ENCODE measurements at regions not wholly inside any gene's neighbourhood (a gene's known extent, or its start where the extent isn't known, plus 50 kb on each side); places are given as distances from the start of the nearest gene placed in this dataset.
"Not testable (repeated sequence)": the region's sequence is repeated elsewhere in the genome, so short reads cannot be mapped to it uniquely, and the experiment has no call there.

DNA sequence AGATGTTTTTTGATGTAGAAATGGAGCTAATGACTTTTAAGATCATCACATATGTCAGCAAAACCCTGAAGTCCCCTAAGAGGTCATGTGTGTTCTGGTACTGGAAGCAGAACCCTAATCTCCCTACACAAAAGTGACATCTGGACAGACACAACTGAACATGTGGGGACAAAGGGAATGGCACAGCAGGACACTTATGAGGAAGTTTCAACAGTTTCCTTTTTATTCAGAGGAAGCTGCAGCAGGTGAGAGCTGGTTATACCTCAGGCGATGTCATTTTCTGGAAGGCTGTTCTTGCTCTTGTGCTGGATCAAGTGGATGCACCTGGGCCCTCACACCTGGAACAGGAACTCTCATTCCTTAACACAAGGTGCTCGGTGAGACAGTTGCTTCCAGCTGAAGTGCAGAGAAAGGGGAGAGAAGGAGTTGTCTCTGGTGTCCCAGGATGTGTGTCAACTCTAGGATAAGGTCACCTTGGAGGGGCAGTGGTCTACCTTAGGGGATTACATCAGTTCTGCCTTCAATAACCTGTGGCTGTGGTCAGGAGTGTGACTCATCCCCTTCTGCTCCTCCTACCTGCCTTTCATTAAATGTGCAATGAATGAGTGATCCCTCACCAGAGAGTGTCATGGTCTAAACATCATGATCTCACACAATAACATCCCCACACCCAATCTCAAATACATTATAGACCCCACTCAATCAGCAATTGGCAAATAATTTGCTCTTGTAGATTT, 463.4 kb downstream of the TMEM121 start:
- peak; percentile 66 for DNase-seq

DNA sequence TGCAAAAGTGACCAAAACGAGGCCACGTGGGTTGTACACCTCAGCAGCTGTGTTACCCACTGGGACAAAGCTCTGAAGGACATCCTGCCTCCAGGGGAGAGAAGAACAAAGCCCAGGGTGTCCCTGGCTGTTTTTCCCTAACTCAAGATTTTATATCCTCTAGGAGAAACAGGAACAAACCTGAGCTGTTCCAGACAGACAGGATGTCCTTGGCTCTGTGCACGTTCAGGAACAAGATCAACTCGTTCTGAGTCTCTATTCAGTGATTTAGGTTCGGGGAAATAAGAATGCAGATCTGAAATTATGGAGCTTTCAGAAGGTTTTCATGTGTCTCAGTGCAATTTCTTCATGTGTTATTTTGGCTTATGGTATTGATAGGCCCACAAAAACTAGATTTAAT, 465.3 kb downstream of the TMEM121 start:
- DNase-seq: not testable (repeated sequence)

DNA sequence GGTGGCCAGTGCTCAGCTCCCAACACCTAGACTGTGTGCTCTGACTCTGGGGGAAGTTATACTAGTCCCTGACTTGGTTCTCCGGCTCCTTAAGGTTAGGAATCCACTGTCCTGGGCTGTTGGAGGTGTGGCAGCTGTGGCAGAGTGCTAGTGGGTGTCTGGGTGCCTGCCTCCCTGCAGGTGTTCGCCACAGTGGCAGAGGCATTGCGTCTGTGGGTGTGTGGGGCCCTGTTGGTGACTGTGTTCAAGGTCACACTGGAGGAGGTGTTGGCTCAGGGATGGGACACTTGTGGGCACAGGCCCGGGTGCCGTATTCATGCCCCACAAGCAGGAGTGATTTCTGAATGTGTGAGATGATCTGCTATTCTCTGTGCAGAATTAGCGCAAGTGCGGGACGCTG, 467.4 kb downstream of the TMEM121 start:
- DNase-seq: no peak

DNA sequence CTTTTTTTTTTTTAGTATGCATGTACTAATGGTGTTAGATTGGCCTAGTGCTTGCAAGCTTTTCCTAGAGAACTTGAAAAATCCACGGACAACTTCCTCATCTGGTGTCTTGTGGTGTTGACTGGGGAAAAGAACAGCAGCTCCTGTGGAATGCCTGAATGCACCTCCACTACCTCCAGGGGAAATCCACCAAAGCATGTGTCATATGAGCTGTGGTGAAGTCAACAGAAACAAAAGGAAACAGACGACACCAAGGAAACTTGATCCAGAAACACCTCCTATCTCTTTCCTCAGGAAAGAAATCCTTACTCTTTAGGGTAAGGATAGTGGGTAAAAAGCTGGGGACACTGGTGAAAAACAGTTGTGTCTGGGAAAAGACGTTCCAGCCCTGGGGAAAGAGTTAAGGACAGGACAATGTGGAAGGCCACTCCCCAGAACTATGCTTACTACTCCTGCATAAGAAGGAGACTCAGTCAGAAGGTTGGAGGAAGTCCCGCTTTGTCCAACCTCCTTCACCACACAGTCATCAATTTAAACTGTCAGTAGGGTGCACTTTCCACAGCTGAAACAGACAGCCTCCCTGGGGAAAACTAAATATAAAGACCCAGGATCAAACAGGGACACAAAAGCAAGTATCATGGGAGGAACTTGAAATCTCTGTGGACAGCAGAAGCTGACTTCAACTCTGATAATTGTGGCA, 468.8 kb downstream of the TMEM121 start:
- DNase-seq: not testable (repeated sequence)

DNA sequence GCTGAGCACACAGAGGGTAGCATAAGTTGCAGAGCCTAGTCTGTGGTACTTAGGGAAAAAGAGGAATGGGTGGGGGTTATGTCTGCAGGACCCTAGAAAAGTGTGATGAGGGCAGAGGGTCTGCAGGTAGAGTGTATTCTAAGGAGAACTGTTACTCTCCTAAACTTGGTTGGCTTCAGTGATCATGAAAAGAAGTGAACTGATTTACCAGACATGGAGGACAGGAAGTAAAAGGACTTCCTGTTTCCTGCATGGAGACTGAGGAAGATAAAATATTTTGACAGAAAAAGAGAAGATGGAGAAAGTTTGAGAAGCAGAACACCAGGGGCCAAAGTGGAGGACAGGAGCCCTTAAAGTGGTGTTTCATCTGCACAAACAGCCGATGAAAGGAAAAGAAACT, 472.2 kb downstream of the TMEM121 start:
- DNase-seq: not testable (repeated sequence)

DNA sequence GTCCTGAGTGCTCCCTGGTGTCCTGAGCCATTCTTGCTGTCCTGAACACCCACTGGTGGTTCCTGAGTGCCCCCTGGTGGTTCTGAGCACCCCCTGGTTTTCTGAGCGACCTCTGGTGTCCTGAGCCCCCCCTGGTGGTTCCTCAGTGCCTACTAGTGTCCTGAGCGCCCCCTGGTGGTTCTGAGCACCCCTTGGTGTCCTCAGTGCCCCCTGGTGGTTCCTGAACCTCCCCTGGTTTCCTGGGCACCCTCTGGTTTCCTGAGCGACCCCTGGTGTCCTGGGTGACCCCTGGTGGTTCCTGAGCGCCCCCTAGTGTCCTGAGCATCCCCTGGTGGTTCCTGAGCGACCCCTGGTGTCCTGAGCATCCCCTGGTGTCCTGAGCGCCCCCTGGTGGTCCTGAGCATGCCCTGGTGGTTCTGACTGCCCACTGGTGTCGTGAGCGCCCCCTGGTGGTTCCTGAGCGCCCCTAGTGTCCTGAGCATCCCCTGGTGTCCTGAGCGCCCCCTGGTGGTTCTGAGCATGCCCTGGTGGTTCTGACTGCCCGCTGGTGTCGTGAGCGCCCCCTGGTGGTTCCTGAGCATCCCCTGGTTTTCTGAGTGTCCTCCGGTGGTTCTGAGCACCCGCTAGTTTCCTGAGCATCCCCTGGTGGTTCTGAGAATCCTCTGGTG, 473.1 kb downstream of the TMEM121 start:
- no peak for DNase-seq

DNA sequence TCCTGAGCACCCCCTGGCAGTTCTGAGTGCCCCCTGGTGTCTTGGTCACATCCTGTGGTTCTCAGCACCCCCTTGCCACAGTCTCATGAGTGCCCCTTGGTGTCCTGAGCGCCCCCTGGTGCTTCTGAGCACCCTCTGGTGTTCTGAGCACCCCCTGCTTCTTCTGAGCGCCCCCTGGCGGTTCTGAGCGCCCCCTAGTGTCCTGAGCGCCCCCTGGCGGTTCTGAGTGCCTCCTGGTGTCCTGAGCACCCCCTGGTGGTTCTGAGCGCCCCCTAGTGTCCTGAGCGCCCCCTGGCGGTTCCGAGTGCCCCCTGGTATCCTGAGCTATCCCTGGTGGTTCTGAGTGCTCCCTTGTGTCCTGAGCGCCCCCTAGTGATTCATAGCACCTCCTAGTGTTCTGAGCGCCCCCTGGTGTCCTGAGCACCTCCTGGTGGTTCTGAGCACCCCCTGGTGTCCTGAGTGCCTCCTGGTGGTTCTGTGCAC, 473.7 kb downstream of the TMEM121 start:
- DNase-seq: not testable (repeated sequence)

DNA sequence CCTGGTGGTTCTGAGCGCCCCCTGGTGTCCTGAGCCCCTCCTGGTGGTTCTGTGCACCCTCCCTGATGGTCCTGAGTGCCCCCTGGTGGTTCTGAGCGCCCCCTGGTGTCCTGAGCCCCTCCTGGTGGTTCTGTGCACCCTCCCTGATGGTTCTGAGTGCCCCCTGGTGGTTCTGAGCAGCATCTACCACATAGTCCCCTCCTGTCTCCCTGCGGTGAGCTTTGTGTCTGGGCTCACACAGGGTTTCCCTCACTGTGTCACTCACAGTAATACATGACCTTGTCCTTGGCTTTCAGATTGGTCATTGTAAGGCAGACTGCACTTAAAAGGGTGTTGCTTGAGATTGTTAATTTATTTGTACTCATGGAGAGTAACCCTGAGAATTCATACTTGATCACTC, 474.9 kb downstream of the TMEM121 start:
- DNase-seq: not testable (repeated sequence)

DNA sequence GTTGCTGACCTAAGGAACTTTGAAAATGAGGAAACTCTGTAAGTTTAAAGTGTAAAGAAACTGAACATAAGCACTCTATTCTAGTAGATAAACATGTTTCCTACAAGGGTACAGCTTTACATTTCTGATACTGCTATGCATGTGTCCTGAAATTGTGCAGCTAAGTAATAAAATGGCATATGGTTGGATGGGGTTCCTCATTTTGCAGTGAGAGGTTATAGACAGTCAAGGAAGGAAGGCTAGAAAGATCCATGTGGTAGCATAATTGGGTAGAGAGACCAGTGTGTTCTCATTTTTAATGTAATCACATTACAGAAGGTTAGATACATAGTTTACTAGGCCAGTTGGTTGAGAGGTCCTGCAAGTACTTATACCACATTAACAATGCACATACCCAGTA, 477.0 kb downstream of the TMEM121 start:
- DNase-seq: no peak

DNA sequence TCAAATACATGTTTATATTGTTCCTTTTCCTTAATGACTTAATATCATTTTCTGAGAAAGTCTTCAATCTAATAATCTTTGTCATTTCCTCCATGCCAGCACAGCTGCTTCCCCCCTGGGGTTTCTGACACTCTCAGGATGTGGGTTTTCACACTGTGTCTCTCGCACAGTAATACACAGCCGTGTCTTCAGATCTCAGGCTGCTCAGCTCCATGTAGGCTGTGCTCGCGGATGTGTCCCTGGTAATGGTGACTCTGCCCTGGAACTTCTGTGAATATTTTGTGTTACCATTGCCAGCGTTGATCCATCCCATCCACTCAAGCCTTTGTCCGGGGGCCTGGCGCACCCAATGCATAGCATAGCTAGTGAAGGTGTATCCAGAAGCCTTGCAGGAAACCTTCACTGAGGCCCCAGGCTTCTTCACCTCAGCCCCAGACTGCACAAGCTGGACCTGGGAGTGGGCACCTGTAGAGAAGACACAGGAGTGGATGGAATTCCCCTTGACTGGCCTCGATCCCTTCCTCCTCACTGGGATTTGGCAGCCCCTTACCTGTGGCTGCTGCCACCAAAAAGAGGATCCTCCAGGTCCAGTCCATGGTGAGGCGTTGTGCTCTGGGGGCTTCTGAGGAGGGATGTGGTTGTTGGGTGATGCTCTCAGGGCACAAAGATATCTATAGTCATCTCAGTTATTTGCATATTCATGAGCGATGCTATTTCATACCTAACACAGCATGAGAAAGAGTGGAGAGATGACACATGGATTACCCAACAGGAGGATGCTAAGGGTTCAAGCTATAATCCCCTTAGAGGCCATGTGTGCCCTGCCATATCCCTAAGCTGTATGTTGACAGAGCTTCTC, 478.8 kb downstream of the TMEM121 start:
- DNase-seq: not testable (repeated sequence)

DNA sequence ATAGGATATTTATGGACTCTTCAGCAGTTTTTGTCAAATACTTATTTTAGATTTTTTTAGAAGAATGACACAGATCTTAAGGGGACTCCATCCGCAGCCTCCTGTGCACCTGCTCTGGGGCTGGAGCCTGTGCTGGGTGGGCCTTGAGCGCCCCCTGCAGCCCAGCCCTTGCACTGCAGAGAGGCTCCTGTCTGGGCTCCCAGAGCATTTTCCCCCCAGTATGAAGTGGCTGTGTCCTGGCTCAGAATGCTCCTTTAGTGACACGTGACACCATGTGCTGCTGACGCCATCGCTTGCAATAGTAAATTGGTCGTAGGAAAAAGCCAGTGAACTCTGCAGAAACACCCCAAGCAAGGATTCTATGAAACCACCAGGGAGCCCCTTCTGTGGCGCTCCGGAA, 479.7 kb downstream of the TMEM121 start:
- not testable (repeated sequence) for DNase-seq

DNA sequence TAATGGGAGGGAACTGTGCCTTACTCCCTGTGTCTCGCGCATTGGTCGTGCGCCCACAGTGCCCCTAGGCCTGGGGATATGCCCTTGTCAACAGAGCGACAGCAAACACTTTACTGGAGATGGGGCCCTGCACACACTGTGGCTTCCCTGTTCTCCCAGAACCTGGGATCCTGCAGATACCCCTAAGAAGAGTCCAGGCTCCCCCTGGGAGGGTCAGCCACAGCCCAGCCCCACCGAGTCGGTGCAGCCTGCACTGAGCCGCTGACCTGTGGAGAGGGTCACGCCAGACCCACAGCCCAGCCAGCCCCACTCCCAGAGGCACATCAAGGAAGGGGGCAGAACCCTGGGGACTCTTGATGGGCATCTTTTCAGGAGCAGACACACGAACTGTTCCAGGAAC, 480.3 kb downstream of the TMEM121 start:
- not testable (repeated sequence) for DNase-seq

DNA sequence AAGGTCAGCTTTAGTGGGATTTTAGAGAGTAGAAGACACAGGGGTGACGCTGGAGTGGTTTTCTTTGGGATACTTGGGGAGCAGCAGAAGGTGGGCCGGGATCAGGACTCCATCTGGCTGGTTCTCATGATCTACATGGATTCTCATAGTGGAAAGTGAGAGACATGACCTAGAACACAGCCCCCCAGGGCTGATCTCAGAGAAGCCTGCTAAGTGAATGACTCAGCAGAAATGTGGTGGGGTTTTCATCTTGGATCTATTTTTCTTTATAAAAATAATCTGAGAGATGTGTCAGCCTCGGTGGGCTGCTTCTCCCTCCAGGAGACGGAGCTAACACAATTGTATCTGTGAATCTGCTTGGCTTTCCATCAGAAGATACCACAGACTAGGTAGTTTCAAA, 484.4 kb downstream of the TMEM121 start:
- no peak for DNase-seq

DNA sequence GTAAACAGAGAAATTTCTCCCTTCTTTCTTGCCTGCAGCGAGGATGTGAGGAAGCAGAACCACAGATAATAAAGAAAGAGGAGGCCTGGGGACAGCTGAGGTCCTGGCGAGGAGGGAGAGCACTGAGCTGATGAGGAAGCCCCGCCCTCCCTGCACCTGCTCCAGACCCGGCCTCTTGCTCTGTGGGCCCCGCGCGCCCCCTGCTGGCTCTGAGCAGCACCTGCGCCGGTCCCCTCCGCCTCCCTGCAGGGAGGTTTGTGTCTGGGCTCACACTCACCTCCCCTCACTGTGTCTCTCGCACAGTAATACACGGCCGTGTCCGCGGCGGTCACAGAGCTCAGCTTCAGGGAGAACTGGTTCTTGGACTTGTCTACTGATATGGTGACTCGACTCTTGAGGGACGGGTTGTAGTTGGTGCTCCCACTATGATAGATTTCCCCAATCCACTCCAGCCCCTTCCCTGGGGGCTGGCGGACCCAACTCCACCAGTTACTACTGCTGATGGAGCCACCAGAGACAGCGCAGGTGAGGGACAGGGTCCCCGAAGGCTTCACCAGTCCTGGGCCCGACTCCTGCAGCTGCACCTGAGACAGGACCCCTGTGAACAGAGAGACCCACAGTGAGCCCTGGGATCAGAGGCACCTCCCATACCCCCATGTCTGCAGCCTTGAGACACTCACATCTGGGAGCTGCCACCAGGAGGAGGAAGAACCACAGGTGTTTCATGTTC, 485.4 kb downstream of the TMEM121 start:
- DNase-seq: not testable (repeated sequence)

DNA sequence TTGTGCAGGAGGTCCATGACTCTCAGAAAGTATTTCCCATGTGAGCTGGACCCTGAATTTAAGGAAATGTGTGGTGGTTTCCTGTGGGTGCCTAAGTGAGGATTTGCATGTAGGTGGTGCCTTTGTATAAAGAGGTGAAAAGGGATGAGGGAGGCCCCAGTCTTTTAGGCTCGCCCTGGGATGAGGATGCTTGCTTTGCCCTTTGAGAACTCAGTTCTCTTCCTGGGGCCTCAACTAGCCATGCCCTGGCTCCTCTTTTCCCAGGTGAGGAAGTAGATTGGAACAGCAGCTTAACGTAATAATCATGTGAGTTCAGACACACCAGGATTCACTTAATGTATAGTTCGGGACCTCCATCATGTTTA, 486.0 kb downstream of the TMEM121 start:
- DNase-seq: not testable (repeated sequence)

DNA sequence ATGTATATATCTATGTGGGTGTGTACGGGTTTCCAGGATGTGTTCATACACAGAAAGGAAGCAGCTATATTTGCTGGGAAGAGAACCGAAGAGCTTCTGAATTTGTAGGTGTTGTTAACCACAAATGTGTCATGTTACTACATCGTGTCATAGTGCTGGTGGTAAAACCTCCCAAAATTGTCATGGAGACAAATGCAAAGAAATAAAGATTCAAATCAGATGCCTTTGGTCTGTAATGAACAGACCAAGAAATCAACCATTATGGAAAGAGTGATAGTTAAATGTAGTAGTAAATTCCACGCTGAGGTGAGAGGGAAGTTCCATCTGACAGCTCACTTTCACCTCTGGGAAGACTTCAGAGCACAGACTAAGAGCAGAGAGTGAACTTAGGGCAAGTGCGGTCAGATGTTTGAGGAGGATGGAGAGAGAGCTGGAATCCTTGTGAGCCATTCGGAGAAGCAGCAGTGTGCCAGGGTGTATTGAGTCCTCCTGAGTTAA, 487.5 kb downstream of the TMEM121 start:
- no peak for DNase-seq

DNA sequence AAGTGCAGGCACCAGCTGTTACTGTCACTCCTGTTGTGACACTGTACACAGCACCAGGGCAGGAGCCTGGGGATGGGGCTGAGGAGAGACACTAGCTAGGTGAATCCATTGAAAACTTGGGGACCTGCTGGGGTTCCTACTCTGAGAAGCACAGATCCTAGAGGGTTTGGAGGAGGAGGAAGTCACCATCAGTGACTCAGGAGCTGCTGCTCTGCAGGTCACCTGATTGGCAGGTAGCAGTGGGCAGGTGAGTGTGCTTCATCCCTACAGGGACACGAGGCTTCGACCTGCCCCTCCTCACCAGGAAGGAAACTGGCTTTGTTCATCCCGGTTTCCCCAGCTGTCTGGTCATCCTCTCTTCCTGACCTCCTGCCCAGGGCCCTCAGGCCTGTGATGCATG, 491.6 kb downstream of the TMEM121 start:
- not testable (repeated sequence) for DNase-seq

DNA sequence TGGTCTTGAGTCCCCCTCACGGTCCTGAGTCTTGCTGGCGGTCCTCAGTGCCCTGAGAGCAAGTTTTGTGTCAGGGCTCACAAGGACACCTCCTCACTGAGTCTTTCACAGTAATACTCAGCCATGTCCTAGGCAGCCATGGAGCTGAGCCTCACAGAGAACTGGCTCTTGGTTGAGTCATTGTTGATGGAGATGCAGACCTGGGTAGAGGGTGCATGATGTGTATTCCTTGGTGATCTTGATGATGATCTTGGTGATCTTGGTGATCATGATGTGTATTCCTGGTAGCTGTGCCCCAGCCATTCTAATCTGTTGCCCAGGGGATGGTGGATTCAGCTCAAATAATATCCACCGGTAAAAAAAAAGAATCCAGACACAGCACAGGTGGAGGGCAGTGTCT, 495.4 kb downstream of the TMEM121 start:
- no peak for DNase-seq

DNA sequence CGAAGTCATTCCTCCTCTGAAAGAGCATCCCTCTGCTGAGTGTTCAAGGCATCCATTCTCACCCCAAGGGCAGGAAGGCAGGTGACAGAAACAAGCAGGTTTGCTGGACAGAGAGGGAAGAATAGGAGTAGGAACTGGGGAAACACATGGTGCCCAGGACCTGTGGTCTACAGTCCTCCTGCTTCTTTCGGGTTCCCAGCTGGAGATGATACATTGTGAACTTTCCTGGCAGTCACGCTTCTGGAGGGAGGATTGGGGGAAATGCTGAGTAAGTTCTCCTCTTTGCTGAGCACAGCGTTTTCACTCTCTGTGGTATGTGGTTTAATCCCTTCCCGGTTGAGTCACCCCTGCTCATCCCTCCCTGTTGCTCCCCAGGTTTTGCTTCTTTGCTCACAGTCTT, 496.3 kb downstream of the TMEM121 start:
- not testable (repeated sequence) for DNase-seq

DNA sequence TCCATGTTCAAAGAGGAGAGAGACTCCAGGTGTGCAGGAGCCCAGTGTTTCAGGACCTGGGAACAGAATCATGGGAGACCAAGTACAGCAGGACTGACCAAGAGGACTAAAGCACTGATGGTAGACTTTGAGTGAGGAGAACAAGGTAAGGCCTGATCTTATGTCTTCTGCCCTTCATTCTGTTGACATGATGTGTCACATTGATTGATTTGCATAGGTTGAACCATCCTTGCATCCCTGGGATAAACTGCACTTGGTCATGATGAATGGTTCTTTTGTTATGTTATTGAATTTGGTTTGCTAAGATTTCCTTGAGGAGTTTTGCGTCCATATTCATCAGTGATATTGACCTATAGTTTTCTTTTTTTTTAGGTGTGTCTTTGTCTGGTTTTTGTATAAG, 497.0 kb downstream of the TMEM121 start:
- DNase-seq: no peak

DNA sequence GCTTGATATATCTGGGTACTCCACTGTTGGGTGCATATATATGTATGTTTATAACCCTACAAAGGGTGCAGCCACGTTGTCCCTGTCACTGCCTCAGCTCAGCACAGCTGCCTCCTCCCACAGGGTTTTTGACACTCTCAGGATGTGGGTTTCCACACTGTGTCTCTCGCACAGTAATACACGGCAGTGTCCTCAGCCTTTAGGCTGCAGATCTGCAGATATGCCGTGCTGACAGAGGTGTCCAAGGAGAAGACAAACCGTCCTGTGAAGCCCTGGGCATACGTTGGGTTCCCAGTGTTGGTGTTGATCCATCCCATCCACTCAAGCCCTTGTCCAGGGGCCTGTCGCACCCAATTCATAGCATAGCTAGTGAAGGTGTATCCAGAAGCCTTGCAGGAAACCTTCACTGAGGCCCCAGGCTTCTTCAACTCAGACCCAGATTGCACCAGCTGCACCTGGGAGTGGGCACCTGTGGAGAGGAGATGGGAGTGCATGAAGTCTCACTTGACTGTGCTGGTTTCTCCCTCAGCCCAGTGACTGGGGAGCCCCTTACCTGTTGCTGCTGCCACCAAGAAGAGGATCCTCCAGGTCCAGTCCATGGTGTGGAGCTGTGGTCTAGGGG, 498.7 kb downstream of the TMEM121 start:
- DNase-seq: no peak

DNA sequence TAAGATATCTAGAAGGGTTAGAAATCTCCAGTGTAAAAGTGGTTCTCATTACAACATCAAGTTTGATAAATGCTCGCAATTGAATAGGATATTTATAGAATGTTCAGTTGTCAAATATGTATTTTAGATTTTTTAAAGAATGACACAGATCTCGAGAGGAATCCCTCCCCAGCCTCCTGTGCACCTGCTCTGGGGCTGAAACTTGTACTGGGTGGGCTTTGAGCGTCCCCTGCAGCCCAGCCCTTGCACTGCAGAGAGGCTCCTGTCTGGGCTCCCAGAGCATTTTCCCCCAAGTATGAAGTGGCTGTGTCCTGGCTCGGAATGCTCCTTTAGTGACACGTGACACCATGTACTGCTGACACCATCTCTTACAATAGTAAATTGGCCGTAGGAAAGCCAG, 499.6 kb downstream of the TMEM121 start:
- DNase-seq: no peak

Measured in DMS79 treated with DMSO at 0.1 percent for 48 hours (cell line).